HUDEP-2 (cell line): ENCODE measurements at regions not wholly inside any gene's neighbourhood (a gene's known extent, or its start where the extent isn't known, plus 50 kb on each side); places are given as distances from the start of the nearest gene placed in this dataset.

ENCODE experiments used
- DNase-seq, 76 experiments: peaks; one replicate each; lab custom pipeline; 2025; ENCODE audit not compliant: unreplicated experiment in 76 of 76; lab: John Stamatoyannopoulos, UW

GRCh38 chr2:144943293-144943941 lies 423.5 kb upstream of the ZEB2 start:
- no peak for DNase-seq

GRCh38 chr2:144942516-144943256 lies 422.8 kb upstream of the ZEB2 start:
- DNase-seq: no peak

- DNase-seq: no peak
These were observed 422.0 kb upstream of the ZEB2 start for GRCh38 chr2:144941743-144942488.

GRCh38 chr2:144939590-144939989 lies 419.7 kb upstream of the ZEB2 start:
- DNase-seq: no peak

DNA sequence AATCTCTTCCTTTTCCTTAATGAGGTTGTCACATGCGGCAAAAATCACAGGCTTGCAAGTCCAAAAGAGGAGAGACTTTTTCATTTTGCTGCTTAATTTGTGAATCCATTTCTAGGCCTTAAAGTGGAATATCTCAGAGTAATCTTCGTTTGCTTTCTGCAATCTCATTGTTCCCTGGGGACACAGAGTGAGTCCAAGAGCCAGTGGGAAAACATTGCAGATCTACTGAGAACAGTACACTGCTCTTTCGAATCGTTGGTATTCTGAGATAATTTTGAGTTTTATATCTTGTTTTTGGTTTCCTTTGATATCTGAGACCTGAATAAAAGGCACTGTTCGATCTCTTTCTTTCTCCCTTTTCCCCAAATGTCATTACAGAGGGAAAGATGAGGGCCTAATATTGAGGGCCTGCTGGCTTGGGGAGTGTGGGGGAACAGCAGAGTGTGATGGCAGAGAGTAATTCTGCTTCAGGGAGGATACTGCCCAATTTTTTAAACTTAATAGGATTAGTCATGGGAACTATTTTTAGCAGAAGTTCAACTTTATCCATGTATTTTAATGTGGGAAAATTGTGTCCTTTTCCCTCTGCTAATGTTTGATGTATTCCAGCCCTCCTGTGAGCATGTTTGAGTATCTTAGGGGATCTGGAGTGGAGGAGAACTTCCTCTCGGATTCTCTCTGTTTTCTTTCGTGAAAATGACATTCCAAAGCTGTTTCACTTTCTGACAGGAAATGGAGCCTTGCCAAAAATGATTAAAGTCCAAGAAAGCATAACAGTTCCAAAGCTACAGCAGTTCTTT lies 418.2 kb upstream of the ZEB2 start:
- no peak for DNase-seq

DNA sequence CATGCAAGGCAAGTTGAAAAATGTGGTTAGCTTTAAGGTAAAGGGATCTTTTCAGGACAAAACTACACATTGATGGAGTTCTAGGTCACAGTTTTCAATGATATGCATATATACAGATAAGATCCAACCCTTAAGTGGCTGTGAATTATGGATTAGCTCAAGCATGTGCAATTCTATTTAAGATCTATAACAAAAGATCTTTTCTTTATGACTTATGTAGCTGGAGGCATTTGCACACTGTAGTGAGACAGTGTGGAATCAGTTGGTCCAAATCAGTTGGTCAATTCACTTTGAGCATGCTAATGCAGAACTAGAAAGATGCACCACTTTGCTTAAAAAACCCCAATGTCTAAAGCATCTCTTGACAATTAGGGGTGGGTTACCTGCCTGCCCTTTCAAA lies 417.1 kb upstream of the ZEB2 start:
- DNase-seq: no peak

- no peak for DNase-seq
These were observed 416.5 kb upstream of the ZEB2 start for GRCh38 chr2:144936442-144936841.

DNA sequence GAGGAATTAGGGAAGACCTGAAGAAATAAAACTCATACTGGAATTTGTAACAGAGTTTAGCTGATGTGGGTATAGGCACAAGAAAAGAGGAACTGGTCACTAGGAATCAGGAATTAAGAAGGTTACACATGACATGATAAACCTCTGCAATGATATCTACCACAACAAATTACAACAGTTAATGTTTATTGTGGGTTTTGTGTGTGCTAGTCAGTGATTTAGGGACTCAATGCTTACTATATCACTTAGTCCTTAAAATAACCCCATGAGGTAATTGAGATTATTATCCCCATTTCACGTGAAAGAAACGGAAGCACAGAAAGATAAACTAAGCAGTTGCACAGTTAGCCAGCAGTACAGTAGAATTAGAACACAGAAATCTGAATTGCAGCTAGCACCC lies 415.8 kb upstream of the ZEB2 start:
- DNase-seq: no peak

DNA sequence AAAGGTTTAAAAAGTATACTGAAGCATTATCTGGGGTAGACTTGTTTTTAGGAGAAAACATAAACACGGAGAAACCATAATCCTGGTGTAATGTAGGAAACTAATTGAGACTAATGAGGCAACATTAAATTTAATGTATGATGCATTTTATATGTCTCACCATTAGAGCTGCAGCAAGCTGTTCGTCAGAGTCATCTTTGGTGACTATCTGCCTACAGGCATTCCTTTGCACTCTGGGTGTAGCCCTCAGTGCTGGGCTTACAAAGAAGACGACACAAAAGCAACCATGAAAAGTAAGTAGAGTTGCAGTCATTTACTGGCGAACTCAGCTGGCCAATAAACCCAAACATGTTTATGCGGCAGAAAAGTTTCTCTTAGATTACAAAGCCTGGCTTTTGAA lies 415.3 kb upstream of the ZEB2 start:
- DNase-seq: no peak

GRCh38 chr2:144931960-144932359 lies 412.0 kb upstream of the ZEB2 start:
- no peak for DNase-seq

GRCh38 chr2:144931480-144931879 lies 411.6 kb upstream of the ZEB2 start:
- DNase-seq: no peak

DNA sequence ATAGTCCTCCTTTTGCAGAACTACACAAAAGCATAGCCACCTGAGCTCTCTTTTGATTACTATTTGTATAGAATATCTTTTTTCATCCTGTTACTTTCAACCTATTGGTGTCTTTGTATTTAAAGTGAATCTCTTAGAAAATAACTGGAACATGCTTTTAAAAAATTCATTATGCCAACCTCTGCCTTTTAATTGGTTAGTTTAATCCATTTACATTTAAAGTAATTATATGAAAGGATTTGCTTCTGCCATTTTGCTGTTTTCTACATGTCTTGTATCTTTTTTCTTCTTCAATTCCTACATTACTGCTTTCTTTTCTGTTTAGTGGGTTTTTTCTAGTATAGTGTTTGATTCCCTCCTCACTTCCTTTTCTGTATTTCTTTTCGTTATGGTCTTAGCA lies 407.5 kb upstream of the ZEB2 start:
- DNase-seq: no peak

GRCh38 chr2:144925886-144926285 lies 406.0 kb upstream of the ZEB2 start:
- no peak for DNase-seq

DNA sequence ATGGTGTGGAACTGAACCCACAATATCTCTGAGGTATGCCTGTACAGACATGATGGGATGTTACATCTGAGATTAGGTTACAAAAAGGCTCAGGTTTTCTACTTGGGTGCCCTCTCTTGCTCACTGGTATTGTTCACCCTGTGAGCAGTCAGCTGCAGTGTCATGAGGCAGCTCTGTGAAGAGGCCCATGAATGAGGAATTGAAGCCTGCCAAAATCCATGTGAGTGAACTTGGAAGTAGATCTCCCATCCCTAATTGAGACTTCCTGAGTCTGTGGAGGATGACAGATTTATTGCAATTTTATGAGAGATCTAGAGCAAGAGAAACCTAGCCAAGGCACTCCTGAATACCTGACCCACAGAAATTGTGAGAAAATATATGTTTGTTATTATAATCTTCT lies 404.9 kb upstream of the ZEB2 start:
- no peak for DNase-seq

- no peak for DNase-seq
These were observed 402.6 kb upstream of the ZEB2 start for GRCh38 chr2:144922519-144922918.

DNA sequence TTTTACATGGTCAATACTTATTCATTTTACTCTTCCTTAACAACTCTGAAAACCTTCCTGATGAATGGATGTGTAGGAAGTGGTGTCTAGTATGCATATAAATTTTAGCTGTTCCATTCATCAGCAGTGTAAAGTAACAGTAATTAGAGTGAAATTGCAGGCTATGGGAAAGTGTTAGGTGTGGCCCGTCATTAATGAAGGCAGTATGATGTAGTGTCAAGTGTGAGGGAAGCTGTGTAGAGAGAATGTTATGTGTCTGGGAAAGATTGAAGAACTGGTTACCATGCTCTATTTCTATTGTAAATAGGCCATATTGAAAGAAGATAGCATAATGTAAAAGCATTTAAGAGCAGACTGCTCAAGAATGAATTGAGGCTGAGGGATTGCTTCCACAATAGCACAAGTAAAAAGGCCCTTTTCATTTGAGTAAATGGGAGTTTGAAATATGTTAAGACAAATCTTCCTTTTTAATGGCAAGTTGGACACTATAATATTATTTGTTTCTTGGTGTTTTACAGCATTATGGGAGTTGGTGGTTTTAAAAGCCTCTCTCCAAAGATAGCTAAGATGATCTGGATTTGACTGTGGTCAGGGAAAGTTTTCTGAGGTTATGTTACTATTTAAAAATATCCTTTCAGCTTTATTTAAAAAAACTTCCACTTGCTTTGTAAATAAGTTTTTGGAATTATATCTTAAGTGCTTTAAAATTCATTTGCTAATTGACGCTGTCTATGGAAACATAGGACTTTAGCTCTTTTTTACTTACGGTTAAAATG lies 401.0 kb upstream of the ZEB2 start:
- DNase-seq: no peak

- DNase-seq: no peak
These were observed 394.9 kb upstream of the ZEB2 start for GRCh38 chr2:144914622-144915318.

- no peak for DNase-seq
These were observed 394.2 kb upstream of the ZEB2 start for GRCh38 chr2:144914113-144914512.

GRCh38 chr2:144912206-144912605 lies 392.3 kb upstream of the ZEB2 start:
- no peak for DNase-seq

- DNase-seq: no peak
These were observed 386.0 kb upstream of the ZEB2 start for GRCh38 chr2:144905956-144906355.
